ENCODE measurements at regions not wholly inside any gene's neighbourhood (a gene's known extent, or its start where the extent isn't known, plus 50 kb on each side); places are given as distances from the start of the nearest gene placed in this dataset.

- TF ChIP-seq CTCF (IDR thresholded peaks at IDR 0.05), result no peak
- H3K4me1 ChIP-seq, result no peaks in the 10 kb centered on the region
- intact Hi-C loops (cut with DNase I; ENCODE audit: low total_unique reads), result no loop called here
- no peak overlapping the region for H3K27ac ChIP-seq
- H3K9me3 ChIP-seq, result no peaks in the 10 kb centered on the region
- peaks cover 0 to 75% of the 10 kb centered on the region in 2 donors for H3K27me3 ChIP-seq
- no peak overlapping the region for H3K4me3 ChIP-seq
- H3K36me3 ChIP-seq, result no peaks in the 10 kb centered on the region
- DNase-seq, result no peak
Measured at GRCh38 chr10:123569436-123570035, 96.6 kb upstream of the GPR26 start.

- no peak overlapping the region for H3K4me3 ChIP-seq
- no peak for DNase-seq
- H3K27me3 ChIP-seq, result peaks cover 0 to 75% of the 10 kb centered on the region in 2 donors
- H3K9me3 ChIP-seq, result no peaks in the 10 kb centered on the region
- no peak for TF ChIP-seq CTCF (IDR thresholded peaks at IDR 0.05)
- intact Hi-C loops (cut with DNase I; ENCODE audit: low total_unique reads), result no loop called here
- no peaks in the 10 kb centered on the region for H3K36me3 ChIP-seq
- H3K27ac ChIP-seq, result no peak overlapping the region
- no peaks in the 10 kb centered on the region for H3K4me1 ChIP-seq
Measured at GRCh38 chr10:123570051-123570897, 95.9 kb upstream of the GPR26 start.

- TF ChIP-seq CTCF (IDR thresholded peaks at IDR 0.05), result no peak
- Histone ChIP-seq H3K27ac (no peak overlapping the region), H3K27me3 (peaks cover 0 to 74% of the 10 kb centered on the region in 2 donors), H3K9me3 (no peaks in the 10 kb centered on the region), H3K4me1 (no peaks in the 10 kb centered on the region), H3K36me3 (no peaks in the 10 kb centered on the region), H3K4me3 (no peak overlapping the region)
- no peak for DNase-seq
- intact Hi-C loops (cut with DNase I; ENCODE audit: low total_unique reads), result no loop called here
Measured at GRCh38 chr10:123570898-123571515, 95.1 kb upstream of the GPR26 start.

- Histone ChIP-seq H3K4me3 (no peak overlapping the region), H3K4me1 (no peaks in the 10 kb centered on the region), H3K27me3 (peaks cover 0 to 67% of the 10 kb centered on the region in 2 donors), H3K36me3 (no peaks in the 10 kb centered on the region), H3K9me3 (no peaks in the 10 kb centered on the region), H3K27ac (no peak overlapping the region)
- intact Hi-C loops (cut with DNase I; ENCODE audit: low total_unique reads), result no loop called here
- TF ChIP-seq CTCF (IDR thresholded peaks at IDR 0.05), result no peak
- DNase-seq, result no peak
Measured at GRCh38 chr10:123571978-123572377, 94.2 kb upstream of the GPR26 start.

- Histone ChIP-seq H3K36me3 (no peaks in the 10 kb centered on the region), H3K27ac (no peak overlapping the region), H3K4me3 (no peak overlapping the region), H3K27me3 (peaks cover 0 to 62% of the 10 kb centered on the region in 2 donors), H3K9me3 (no peaks in the 10 kb centered on the region), H3K4me1 (no peaks in the 10 kb centered on the region)
- peak in 1 of 2 donors; percentile 51 for DNase-seq
- no peak for TF ChIP-seq CTCF (IDR thresholded peaks at IDR 0.05)
- intact Hi-C loops (cut with DNase I; ENCODE audit: low total_unique reads), result no loop called here
Measured at GRCh38 chr10:123573236-123574108, 92.7 kb upstream of the GPR26 start.

Data from tibial artery (tissue), 4 donors.